Gastrocnemius medialis (tissue), 4 donors: ENCODE measurements at regions not wholly inside any gene's neighbourhood (a gene's known extent, or its start where the extent isn't known, plus 50 kb on each side); places are given as distances from the start of the nearest gene placed in this dataset.

Experiments
- ATAC-seq, 2 donors: fragments of 150-250 bp; one replicate each; pipeline ENCODE4 v1.9.1; 2016
- DNase-seq, 2 donors: peaks; one replicate each; pipeline ENCODE4 v3.0.0-alpha.2; 2019
- H3K27ac ChIP-seq, 4 donors: fragments of 200-600 bp; sonication (generic); 1 replicate in 1 of 4; 2 replicates in 3 of 4; pipeline ENCODE4 v1.5.1; 2016 to 2018; ENCODE audit warnings: mild to moderate bottlenecking in 2 of 4, moderate library complexity in 1 of 4
- H3K27me3 ChIP-seq, 3 donors: fragments of 200-600 bp; sonication (generic) in 2 of 3; 1 replicate in 1 of 3; 2 replicates in 2 of 3; pipeline versions ENCODE4 v1.5.1 to v1.6.0; 2016 to 2019; ENCODE audit warnings: mild to moderate bottlenecking in 1 of 3, moderate library complexity in 1 of 3
- H3K36me3 ChIP-seq, 2 donors: fragments of 200-600 bp; sonication (generic) in 1 of 2; one replicate each; pipeline ENCODE4 v1.5.1; 2017 to 2018
- H3K4me1 ChIP-seq, 2 donors: fragments of 200-600 bp; sonication (generic) in 1 of 2; one replicate each; pipeline ENCODE4 v1.5.1; 2016 to 2017; ENCODE audit warnings: mild to moderate bottlenecking in 2 of 2
- H3K4me3 ChIP-seq, 4 donors: fragments of 200-600 bp; sonication (generic) in 3 of 4; 1 replicate in 1 of 4; 2 replicates in 3 of 4; pipeline ENCODE4 v1.5.1; 2016 to 2019; ENCODE audit warnings: mild to moderate bottlenecking in 2 of 4
- H3K9me3 ChIP-seq, 3 donors: fragments of 200-600 bp; sonication (generic) in 2 of 3; 1 replicate in 1 of 3; 2 replicates in 2 of 3; pipeline ENCODE4 v1.5.1; 2016 to 2019
- CTCF ChIP-seq, 5 experiments: fragments of 450-650 bp in 3 of 5; fragments of 200-600 bp in 2 of 5; sonication (generic) in 2 of 5; IDR thresholded peaks in 4 of 5; conservative IDR thresholded peaks in 1 of 5; 1 replicate in 4 of 5; 2 replicates in 1 of 5; pipeline ENCODE4 v1.5.1; 2016 to 2019; ENCODE audit warnings: antibody characterized with exemption in 5 of 5, mild to moderate bottlenecking in 3 of 5, moderate library complexity in 3 of 5
- POLR2A ChIP-seq, 2 donors: fragments of 450-650 bp; IDR thresholded peaks; one replicate each; pipeline ENCODE4 v1.6.1; 2017; ENCODE audit warnings: antibody characterized with exemption in 2 of 2, mild to moderate bottlenecking in 2 of 2, moderate library complexity in 2 of 2
- in situ Hi-C, 4 donors: fragments of 200-750 bp; cut with MboI; loops; one replicate each; pipeline versions ENCODE4 v1.15.0 to v1.8.0; 2017; ENCODE audit warnings: low sequenced_read_pairs in 4 of 4
- intact Hi-C: fragments of 100-400 bp; cut with DNase I; formaldehyde crosslinking; loops from one replicate; pipeline ENCODE4 v1.15.1; 2023; ENCODE audit warnings: low total_unique reads

DNA sequence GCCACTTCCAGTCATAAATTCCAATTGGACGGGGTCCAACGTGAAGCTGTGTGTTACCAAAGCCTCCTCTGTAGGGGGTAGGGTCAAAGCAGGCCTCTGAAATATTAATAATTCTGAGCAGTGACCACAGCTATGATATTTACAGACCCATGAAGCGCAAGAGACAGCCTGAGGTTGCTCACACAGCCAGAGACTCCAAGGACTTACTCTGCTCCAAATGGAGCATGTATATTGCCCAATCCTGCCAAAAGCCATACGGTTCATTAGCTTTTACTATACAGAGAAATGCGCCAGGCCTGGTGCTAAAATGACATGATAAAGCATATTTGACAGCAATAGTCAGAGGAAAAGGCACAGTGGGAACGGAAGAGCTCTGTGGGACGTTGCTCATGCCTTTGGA lies 151.3 kb downstream of the PAH start:
- Histone ChIP-seq H3K36me3 (no peaks in the 10 kb centered on the region), H3K27ac (no peak overlapping the region), H3K4me3 (no peak overlapping the region), H3K4me1 (peaks cover 4 to 8% of the 10 kb centered on the region in 2 donors), H3K27me3 (no peaks in the 10 kb centered on the region), H3K9me3 (no peaks in the 10 kb centered on the region)
- ATAC-seq (no peak), DNase-seq (no peak)
- no peak for TF ChIP-seq POLR2A (IDR thresholded peaks at IDR 0.05)
- no peak for TF ChIP-seq CTCF (IDR thresholded peaks at IDR 0.05 in 4 of 5, conservative IDR thresholded peaks at IDR 0.05 in 1 of 5)
- in situ Hi-C loops = loop anchor here in 2 of 4 donors (25.0 kb wide), 1 partner anchor 828 kb away; no protein-coding TSS in a partner anchor
- intact Hi-C loops = loop anchor here (10.0 kb wide), 1 partner anchor 651 kb away; no protein-coding TSS in a partner anchor

DNA sequence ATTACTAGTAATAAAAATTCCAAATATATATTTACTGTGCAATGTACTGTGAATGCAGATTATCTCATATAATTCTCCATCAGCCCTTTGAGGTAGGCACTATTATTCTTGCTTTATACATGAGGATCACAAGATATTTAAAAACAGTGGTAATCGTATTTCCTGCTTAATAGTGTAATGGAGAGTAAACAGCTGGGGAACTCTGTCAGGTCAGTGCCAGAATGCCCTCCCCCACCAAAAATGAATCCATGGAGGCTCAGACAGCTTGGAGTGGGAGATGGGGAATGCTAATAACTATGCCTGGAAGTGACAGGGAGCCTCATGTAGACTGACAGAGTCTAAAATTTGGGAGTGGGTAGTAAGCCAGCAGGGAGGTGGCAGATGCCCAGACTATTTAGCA lies 153.6 kb downstream of the PAH start:
- Histone ChIP-seq H3K4me1 (peaks cover 4 to 8% of the 10 kb centered on the region in 2 donors), H3K9me3 (no peaks in the 10 kb centered on the region), H3K4me3 (no peak overlapping the region), H3K36me3 (no peaks in the 10 kb centered on the region), H3K27ac (no peak overlapping the region), H3K27me3 (no peaks in the 10 kb centered on the region)
- intact Hi-C loops = loop anchor here (10.0 kb wide), 1 partner anchor 649 kb away; no protein-coding TSS in a partner anchor
- TF ChIP-seq POLR2A (IDR thresholded peaks at IDR 0.05) = no peak
- ATAC-seq (no peak), DNase-seq (no peak)
- in situ Hi-C loops = loop anchor here in 2 of 4 donors (25.0 kb wide), 1 partner anchor 826 kb away; no protein-coding TSS in a partner anchor

- Histone ChIP-seq H3K4me1 (peaks cover 4 to 8% of the 10 kb centered on the region in 2 donors), H3K4me3 (no peak overlapping the region), H3K9me3 (no peaks in the 10 kb centered on the region), H3K27ac (no peak overlapping the region), H3K36me3 (no peaks in the 10 kb centered on the region), H3K27me3 (no peaks in the 10 kb centered on the region)
- no peak for TF ChIP-seq POLR2A (IDR thresholded peaks at IDR 0.05)
- TF ChIP-seq CTCF (IDR thresholded peaks at IDR 0.05 in 4 of 5, conservative IDR thresholded peaks at IDR 0.05 in 1 of 5) = no peak
- no peak for ATAC-seq
- no peak for DNase-seq
- intact Hi-C loops (loop anchor here (10.0 kb wide), 1 partner anchor 648 kb away; no protein-coding TSS in a partner anchor), in situ Hi-C loops (loop anchor here in 2 of 4 donors (25.0 kb wide), 1 partner anchor 826 kb away; no protein-coding TSS in a partner anchor)
Observed at GRCh38 chr12:102763061-102763460, 154.0 kb downstream of the PAH start.

DNA sequence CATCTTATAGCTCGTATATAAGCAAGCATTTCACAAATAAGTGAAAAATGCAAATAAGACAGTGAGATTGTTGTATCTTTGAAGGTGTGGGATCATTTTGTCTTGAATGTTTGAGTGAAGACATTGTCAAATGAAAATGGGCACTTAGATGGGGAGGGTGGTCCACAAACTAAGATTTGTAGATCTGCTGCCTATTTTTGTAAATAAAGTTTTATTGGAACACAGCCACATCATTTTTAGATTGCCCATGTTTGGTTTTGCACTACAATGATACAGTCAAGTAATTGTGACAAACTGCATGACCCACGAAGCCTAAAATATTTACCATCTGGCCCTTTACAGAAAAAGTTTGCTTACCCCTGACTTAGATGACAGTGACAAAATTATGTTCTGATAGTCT lies 156.7 kb downstream of the PAH start:
- ATAC-seq (no peak), DNase-seq (no peak)
- Histone ChIP-seq H3K4me1 (peaks cover 0 to 8% of the 10 kb centered on the region in 2 donors), H3K9me3 (no peaks in the 10 kb centered on the region), H3K27me3 (no peaks in the 10 kb centered on the region), H3K36me3 (no peaks in the 10 kb centered on the region), H3K4me3 (no peak overlapping the region), H3K27ac (no peak overlapping the region)
- in situ Hi-C loops (loop anchor here in 2 of 4 donors (25.0 kb wide), 1 partner anchor 823 kb away; no protein-coding TSS in a partner anchor), intact Hi-C loops (loop anchor here (10.0 kb wide), 1 partner anchor 646 kb away; no protein-coding TSS in a partner anchor)
- TF ChIP-seq POLR2A (IDR thresholded peaks at IDR 0.05) (no peak), CTCF (IDR thresholded peaks at IDR 0.05 in 4 of 5, conservative IDR thresholded peaks at IDR 0.05 in 1 of 5) (no peak)

DNA sequence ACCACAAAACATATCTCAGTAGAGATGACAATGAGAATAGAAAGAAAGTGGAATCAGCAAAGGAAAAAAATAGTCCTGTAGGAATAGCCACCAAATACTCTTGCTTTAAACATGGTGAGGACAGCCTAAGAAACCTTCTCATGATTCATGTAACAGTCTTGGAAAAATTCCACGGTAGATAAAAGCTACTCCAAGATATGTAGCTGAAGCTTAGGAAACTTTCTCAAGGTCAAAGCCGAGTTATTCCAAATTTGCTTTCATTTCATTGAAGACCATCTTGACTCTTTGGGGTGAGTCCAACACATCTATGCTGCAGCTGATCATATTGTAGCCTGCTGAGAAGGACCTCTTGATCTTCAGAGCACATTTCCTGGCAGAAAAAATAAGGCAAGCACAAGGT lies 157.6 kb downstream of the PAH start:
- DNase-seq = no peak
- intact Hi-C loops (no loop called here), in situ Hi-C loops (loop anchor here in 2 of 4 donors (25.0 kb wide), 1 partner anchor 822 kb away; no protein-coding TSS in a partner anchor)
- Histone ChIP-seq H3K4me3 (no peak overlapping the region), H3K9me3 (no peaks in the 10 kb centered on the region), H3K4me1 (peaks cover 0 to under 1% of the 10 kb centered on the region in 2 donors), H3K27ac (no peak overlapping the region), H3K36me3 (no peaks in the 10 kb centered on the region), H3K27me3 (no peaks in the 10 kb centered on the region)
- ATAC-seq = no peak
- TF ChIP-seq CTCF (IDR thresholded peaks at IDR 0.05 in 4 of 5, conservative IDR thresholded peaks at IDR 0.05 in 1 of 5) = no peak
- no peak for TF ChIP-seq POLR2A (IDR thresholded peaks at IDR 0.05)
